Kidney glomerular epithelial cell (primary cell): ENCODE measurements at regions not wholly inside any gene's neighbourhood (a gene's known extent, or its start where the extent isn't known, plus 50 kb on each side); places are given as distances from the start of the nearest gene placed in this dataset.

Experiments
- DNase-seq: peaks from one replicate; lab custom pipeline; 2025; lab: John Stamatoyannopoulos, UW

DNA sequence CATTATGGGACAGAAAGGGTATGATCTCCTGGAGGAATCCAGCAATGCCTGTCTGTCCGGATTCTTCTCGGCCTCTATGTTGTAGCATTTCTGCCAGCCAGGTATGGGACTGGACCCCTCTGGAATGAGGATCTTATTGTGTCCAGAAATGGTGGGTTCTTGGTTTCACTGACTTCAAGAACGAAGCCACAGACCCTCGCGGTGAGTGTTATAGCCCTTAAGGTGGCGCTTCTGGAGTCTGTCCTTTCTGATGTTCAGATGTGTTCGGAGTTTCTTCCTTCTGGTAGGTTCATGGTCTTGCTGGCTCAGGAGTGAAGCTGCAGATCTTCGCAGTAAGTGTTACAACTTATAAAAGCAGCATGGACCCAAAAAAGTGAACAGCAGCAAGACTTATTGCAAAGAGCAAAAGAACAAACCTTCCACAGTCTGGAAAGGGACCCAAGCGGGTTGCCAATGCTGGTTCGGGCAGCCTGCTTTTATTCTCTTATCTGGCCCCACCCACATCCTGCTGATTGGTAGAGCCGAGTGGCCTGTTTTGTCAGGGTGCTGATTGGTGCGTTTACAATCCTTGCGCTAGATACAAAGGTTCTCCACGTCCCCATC is 62.3 kb upstream of the IER3 start:
- no peak for DNase-seq

DNA sequence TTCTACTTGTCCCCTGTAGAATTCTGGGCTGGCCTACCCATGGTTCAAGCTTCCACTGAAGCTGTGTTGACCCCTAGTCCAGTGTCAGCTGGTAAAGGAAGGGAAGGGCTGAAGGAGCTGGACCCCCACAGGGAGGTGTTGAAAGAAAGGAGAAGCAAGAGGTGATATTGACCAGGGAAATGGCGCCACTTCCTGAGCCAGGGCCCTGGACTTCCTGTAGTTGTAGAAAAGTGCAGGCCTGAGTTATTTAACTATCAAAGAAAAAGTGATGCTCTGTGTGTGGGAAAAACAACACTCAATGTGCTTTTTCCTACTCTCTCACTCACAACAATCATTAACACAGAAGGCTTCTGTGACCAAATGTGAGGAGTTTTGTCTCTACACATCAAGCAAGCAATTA is 60.0 kb upstream of the IER3 start:
- DNase-seq = no peak

DNA sequence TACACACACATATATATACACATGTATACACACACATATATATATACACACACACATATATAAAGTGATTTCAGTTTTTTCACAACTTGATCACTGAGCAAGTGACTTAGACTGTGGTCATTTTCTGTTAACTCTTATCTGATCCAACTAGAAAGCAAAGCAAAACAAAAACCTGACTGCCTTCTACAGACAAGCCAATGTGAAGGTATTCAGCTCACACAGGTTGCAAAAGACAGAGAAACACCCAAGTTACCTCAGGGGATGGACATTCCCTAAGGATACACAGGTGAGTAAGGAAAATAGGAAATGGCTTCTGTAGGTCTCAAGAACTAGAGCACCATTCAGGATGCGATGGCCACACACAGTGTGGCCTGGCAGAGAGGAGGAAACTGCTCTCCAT is 58.4 kb upstream of the IER3 start:
- DNase-seq = no peak

DNA sequence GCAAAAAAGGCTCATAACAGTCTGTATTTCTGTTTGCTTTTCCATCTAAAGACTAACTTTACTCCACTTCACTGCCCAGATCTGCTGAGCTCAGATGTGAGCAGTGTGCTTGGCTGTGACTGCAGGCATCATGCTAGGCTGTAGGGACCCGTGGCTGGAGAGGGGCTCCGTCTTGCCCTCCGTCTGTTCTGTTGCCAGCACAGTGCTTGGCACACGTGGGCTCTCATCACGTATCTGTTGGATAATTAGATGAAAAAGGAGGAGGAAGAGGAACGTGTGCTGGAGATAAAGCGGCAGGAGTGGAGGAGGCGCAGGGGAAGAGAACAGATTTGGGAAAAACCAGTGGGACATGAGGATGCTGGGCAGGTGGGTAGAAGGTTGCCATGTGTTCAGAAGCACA is 57.6 kb upstream of the IER3 start:
- no peak for DNase-seq

DNA sequence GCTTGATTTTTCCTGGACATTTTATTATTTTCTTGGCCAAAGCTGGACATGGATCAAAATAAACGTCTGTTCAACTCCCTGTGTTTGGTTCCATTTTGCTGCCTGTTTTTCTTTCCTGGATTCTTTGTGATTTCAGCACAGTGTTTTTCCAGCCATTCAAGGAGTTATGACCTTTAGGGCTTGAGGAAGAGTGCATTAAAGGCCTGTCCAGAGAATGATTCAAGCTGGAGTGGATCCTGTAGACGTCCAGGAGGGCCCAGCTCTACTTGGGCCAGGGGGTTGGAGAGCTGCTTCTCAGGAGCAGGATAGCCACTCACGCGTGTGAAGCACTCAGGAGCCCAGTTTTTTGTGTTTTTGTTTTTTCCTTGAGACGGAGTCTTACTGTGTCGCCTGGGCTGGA is 56.5 kb upstream of the IER3 start:
- no peak for DNase-seq

DNA sequence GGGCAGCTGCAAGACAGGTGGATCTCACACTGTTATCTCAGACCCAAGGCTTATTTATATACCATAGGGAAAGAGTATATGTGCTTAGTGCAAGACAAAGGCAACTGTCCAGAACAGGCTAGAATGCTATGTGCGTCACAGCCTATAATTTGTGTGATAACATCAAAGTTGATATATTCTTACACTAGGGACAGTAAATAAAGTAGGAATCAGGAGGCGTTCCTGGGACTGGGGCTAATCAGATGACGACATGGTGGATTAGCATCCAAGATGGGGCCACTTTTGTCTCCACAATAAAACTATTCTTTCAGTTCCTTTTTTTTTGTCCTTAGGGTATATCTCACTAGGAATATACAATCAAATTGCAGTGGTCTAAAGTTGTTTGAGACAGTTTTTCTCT is 54.9 kb upstream of the IER3 start:
- no peak for DNase-seq

DNA sequence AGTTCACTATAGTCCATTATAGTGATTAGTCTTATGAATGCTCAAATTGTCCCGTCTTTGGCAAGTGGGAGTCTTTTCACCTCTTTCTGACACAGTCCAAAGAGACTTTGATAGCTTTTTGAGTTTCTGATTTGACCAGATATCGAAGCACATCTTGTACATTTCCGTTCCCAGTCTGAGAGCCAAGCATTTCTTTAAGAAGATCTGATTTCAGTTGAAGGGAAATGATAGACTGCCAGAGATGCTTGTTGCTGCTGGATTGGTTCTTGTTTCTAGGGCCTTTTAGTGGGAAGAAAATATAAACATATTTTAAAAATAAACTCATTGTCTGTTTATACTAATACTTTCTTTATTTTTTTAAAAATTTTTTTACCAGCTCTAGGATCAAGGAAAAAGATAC is 54.1 kb upstream of the IER3 start:
- no peak for DNase-seq

DNA sequence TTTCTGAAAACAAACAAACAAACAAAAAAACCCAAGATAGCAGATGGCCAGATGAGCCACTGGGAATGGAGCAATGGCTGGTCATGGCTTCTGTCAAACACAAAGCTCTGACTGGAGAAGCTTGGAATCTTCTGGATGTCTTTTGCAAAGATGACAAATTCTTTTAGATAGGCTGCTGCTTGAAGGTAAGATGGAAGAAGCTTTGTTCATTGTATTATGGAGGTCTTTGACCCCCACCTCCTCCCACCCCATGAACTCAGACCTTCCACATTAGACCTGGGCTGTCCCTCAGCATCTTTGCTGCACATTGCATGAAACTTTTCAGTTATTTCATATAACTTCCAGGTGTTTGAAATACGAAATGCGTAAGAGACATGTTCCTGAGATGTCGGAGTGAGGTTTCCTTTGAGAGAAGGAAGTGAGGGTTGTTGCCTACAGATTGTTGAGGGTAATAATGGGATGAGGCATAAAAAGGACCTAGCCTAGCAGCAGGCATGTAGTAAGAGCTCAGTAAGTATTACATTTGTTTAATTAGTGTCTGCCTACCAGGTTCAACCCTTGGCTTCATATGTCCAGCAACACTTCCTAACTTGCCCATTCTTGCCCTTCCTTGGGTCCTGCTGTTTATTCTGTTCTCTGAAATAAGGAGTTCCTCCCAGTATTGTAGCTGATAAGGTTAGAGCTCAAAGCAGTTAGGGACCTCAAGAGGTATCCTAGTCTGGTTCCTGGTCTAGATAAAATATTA is 51.4 kb upstream of the IER3 start:
- no peak for DNase-seq
